Esophagus squamous epithelium (tissue), 4 donors: ENCODE measurements at regions not wholly inside any gene's neighbourhood (a gene's known extent, or its start where the extent isn't known, plus 50 kb on each side); places are given as distances from the start of the nearest gene placed in this dataset.

Source experiments
- CTCF ChIP-seq, 6 experiments: fragments of 450-650 bp in 4 of 6; fragments of 200-600 bp in 2 of 6; sonication (generic) in 2 of 6; IDR thresholded peaks; one replicate each; pipeline ENCODE4 v1.5.1; 2016 to 2019; ENCODE audit warnings: antibody characterized with exemption in 6 of 6, mild to moderate bottlenecking in 4 of 6, moderate library complexity in 4 of 6
- POLR2A ChIP-seq, 4 donors: fragments of 450-650 bp; IDR thresholded peaks; one replicate each; pipeline ENCODE4 v1.6.1; 2017; ENCODE audit warnings: antibody characterized with exemption in 4 of 4, mild to moderate bottlenecking in 4 of 4, moderate library complexity in 3 of 4

- TF ChIP-seq CTCF (IDR thresholded peaks at IDR 0.05), result no peak
- no peak for TF ChIP-seq POLR2A (IDR thresholded peaks at IDR 0.05)
Observed at GRCh38 chr18:30409120-30409519, 633.4 kb downstream of the DSC3 start.
